IPS DF 4.7 (cell line): ENCODE measurements at regions not wholly inside any gene's neighbourhood (a gene's known extent, or its start where the extent isn't known, plus 50 kb on each side); places are given as distances from the start of the nearest gene placed in this dataset.
"Not testable (repeated sequence)": the region's sequence is repeated elsewhere in the genome, so short reads cannot be mapped to it uniquely, and the experiment has no call there.

Source experiments
- DNase-seq: peaks from one replicate; pipeline ENCODE4 v3.0.0-alpha.2; 2013; ENCODE audit warnings: low spot score; ENCODE audit errors: extremely low read depth

- DNase-seq: no peak
Measured at GRCh38 chr14:106026026-106026425, 499.6 kb downstream of the TMEM121 start.

- not testable (repeated sequence) for DNase-seq
Measured at GRCh38 chr14:106027759-106028158, 501.4 kb downstream of the TMEM121 start.

DNA sequence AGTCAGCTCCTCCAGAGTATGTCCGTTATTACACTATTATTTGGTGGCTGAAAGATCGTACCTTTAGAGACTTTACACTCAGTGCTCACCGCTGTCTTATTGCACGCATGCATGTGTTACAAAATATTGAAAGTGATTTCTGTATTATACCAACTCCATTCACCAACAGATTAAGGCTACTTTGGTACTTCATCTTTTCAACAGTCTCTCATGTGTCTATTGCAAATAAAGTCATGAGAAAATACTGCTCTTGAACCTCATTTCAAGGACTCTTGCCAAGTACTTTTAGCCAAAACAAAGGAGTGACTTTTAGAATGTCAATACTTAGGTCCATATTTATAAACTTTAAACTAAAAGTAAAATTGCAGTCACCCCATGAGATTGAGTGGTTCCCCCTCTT is 503.6 kb downstream of the TMEM121 start:
- DNase-seq: no peak

GRCh38 chr14:106037380-106037779 is 511.0 kb downstream of the TMEM121 start:
- DNase-seq: no peak

GRCh38 chr14:106038263-106038662 is 511.9 kb downstream of the TMEM121 start:
- DNase-seq: no peak

DNA sequence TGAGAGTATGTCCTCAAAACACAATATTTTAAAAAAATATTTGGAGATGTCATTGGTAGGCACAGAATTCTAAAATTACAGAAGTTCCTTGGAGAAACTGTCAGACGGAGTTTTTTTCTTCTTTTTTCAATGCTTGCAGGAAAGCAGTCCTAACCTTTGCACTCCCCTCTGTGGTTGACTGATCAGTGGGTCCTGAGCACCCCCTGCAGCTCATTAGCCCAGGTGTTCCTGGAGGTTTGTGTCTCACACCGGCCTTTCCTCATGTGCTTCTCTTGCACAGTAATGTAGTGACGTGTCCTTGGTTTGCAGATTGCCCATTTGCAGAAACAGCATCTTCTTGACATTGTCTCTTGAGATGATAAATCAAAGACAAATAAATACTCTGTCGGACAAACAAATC is 513.0 kb downstream of the TMEM121 start:
- no peak for DNase-seq

DNA sequence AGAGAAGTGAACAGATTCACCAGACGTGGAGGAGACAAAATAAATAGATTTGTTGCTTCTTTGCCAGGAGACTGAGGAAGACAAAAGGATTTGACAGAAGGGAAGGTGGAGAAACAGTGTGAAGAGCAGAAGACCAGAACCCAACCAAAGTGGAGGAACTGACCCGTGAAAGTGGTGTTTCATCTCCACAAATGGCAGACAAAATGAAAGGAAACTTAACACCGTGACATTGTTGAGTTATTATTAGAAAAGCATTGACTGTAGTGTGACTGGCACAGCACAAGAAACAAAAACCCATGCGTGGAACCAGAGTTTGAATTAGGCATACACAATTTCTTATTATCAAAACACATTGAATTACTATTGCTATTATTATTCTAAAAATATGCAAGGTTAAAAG is 518.1 kb downstream of the TMEM121 start:
- no peak for DNase-seq

DNA sequence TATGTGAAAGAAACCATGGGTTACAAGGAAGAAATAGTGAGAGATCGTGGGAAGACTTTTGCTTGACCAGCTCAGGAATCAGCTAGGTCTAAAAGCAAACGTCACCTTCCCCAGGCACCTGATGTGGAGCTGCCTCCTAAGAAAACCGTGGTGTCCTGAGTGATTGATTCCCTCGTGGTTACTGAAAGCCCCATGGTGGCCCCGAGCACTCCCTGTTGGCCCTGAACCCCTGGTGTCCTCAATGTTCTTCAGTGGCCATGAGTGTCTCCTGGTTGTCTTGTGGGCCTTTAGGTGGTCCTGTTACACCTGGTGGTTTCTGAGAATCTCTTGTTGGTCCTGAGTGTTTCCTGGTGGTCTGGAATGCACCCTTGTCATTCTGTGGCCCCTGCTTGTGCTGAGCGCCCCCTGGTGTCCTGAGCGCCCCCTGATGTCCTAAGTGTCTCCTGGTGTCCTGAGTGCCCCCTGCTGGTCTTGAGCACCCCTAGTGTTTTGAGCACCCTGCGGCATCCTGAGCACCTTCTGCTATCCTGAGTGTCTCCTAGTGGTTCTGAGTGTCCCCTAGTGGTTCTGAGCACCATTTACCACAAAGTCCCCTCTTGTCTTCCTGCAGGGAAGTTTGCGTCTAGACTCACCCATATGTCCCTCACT is 518.7 kb downstream of the TMEM121 start:
- no peak for DNase-seq

DNA sequence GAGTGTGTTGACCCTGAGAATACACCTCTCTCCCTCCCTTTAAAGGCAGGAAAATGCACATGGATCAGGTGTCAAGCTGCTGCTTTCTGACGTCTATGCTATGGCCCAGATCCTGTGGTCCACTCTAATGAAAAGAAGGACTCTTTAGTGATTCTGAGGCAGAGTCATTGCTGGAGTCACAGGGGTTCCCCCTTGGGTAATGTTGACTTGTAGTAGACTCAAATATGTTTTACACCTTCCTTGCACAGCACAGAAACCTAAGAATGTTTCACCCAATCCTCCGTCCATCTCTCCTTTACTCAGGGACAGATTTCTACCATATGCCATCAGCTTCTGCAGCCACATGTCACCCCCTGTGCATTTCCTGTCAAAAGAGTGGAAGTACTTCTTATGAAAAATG is 525.4 kb downstream of the TMEM121 start:
- DNase-seq: no peak

GRCh38 chr14:106055289-106055688 is 528.9 kb downstream of the TMEM121 start:
- no peak for DNase-seq

DNA sequence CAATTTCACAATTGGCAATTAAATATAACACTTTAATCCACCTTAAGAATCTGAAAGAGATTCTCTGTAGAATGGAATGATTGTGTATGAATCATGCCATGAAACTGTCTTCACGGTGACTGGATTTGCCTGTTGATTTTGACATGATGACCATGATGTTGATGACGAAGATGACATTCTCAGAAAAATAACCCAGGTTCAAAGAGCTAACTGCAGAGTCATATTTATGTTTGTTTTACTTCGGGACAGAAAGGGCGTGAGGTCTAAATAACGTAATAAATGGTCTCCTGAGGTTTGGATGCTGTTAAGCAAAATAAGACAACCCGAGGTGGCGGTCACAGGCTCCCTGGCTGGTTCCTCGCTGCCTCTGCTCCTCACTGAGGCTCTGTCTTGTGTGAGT is 532.0 kb downstream of the TMEM121 start:
- no peak for DNase-seq

- DNase-seq: no peak
Measured at GRCh38 chr14:106060276-106060975, 534.0 kb downstream of the TMEM121 start.

DNA sequence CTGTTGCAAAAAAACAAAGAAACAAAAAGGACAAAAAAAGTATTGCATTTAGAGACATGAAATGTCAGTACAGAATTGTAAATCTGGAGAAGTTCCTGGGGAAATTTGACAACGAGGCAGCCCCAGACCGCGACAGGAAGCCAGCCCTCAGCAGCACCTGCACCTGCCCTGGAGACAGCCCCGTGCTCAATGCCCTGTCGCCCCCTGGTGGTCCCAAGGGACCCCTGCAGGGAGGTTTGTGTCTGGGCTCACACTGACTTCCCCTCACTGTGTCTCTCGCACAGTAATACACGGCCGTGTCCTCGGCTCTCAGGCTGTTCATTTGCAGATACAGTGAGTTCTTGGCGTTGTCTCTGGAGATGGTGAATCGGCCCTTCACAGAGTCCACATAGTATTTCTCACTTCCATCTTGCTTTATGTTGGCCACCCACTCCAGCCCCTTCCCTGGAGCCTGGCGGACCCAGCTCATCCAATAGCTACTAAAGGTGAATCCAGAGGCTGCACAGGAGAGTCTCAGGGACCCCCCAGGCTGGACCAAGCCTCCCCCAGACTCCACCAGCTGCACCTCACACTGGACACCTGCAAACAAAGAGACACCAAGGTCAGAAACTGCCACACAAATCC is 535.6 kb downstream of the TMEM121 start:
- not testable (repeated sequence) for DNase-seq

DNA sequence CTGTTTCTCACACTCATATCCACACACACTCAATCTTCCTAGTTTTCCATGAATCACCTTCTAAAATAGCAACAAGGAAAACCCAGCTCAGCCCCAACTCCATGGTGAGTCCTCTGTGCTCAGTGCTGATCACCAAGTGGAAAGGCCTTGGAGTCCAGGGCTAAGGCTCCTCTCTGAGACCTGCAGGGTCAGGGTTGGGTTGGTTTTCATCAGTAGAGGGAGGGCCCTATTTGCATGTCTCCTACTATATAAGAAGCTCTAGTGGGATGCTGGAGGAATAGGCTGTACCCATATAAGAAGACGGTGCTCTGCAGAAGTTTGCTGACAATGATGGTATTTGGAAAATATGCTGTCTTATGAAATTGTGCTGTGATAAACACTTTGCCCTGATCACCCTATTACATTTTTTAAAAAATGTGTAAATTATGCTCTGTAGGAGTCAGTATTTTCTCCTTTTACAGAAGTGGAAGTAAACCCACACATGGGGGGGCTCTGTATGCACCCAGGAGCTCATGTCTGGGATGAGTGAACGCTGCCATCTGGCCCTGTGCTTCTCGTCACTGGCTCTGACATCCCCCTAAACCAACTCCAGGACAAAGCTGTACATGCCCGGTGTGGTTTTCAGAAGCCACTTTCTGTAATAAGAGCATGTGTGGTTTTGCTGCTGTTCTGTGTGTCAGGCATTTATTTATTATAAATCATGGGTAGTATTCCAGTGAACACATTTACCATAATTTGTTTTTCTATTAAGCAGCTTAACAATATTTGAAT is 536.3 kb downstream of the TMEM121 start:
- DNase-seq: no peak

DNA sequence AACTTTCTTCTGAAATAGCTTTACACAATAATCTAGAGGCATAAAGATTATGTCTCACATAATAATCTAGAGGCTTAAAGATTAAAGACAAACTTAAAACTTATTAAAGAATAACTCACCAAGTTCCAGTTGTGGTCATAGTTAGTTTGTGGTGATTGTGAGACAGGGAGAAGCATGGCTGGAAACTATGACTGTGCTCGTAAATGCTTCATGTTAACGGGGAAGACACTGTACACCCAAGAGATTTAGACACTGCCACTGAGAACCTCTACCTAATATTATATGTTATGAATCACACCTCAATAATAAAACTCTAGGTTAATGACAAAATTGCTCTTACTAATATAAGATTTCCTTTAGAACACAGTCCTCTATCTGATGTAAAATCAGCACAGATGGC is 541.6 kb downstream of the TMEM121 start:
- no peak for DNase-seq

DNA sequence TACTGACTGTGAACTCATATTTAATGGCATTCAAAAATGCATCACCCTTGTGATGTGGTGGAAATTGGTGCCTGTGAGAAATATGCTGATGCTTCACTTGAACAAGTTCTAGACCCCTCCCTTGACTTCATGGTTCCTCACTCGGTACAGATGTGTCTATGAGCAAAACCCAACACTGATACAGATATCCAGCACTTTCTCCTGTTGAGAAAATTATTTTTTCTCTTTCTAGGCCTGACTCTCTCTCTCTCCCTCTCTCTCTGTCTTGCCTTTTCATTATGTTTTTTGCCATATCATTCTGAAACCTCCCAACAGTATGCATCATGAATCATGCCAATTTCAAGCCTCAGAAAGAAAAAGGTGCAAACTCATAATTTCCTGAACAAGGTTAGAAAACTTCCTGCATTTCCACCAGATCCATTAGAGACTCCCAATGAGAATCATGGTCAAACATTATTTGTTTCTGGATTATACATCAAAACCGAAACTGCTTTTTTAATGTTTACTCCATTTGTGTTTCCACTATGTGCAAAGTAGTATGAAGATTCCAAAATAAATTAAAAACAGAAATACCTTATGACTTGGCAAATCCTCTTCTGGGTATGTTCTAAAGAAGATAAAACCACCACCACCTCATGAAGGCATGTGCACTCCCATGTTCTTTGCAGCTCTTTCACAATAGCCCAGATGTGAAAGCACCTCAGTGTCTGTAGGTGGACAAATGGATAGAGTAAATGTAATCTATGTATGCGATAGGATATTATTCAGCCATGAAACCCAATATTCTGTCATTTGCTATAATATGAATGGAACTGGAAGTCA is 543.6 kb downstream of the TMEM121 start:
- DNase-seq: no peak

GRCh38 chr14:106080922-106081321 is 554.5 kb downstream of the TMEM121 start:
- DNase-seq: no peak

GRCh38 chr14:106081721-106082120 is 555.3 kb downstream of the TMEM121 start:
- DNase-seq: not testable (repeated sequence)

GRCh38 chr14:106083082-106083481 is 556.7 kb downstream of the TMEM121 start:
- DNase-seq: no peak

DNA sequence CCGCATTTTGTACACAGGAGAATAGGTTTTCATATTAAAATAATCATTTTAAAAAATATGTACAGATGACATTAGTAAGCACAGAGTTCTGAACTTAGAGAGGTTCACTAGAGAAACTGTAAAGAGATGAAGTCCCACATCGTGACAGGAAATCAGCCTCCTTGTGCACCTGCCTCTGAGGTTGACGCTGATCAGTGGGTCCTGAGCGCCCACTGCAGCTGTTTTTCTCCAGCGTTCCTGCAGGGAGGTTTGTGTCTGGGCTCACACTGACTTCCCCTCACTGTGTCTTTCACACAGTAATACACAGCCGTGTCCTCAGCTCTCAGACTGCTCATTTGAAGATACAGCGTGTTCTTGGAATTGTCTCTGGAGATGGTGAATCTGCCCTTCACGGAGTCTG is 561.5 kb downstream of the TMEM121 start:
- no peak for DNase-seq

DNA sequence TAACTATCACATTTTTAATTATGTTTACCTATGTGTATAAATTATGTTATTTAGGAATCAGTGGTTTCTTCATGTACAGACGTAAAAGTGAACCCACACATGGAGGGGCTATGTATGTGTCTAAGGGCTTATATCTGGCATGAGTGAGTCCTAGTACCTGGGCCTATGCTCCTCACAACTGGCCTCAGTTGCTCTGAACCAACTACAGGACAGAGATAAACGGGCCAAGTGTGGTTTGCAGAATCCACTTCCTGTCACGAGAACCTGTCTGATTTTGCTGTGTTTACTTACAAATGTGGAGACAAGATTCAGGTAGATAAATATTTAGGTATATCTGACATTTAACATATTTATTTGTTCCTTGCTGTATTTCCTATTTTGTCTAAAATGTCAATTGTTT is 562.5 kb downstream of the TMEM121 start:
- not testable (repeated sequence) for DNase-seq
